OCI-LY3 (cell line): ENCODE measurements at regions not wholly inside any gene's neighbourhood (a gene's known extent, or its start where the extent isn't known, plus 50 kb on each side); places are given as distances from the start of the nearest gene placed in this dataset.
"Not testable (repeated sequence)": the region's sequence is repeated elsewhere in the genome, so short reads cannot be mapped to it uniquely, and the experiment has no call there.

Experiments used
- H2AFZ ChIP-seq: fragments of 200-600, 300-600 bp; shearing (Covaris generic); 2 replicates; pipeline ENCODE4 v1.6.0; 2014; ENCODE audit warnings: antibody characterized with exemption, low read depth, low read length
- H3K27ac ChIP-seq: fragments of 200-600, 300-600 bp; sonication (generic); 2 replicates; pipeline ENCODE4 v1.5.1; 2014; ENCODE audit warnings: mild to moderate bottlenecking, low read length, moderate library complexity, mixed read lengths
- H3K27me3 ChIP-seq: fragments of 200-600, 300-600 bp; sonication (generic); 2 replicates; pipeline ENCODE4 v1.6.1; 2014; ENCODE audit warnings: low read depth, low read length, mixed read lengths
- H3K36me3 ChIP-seq: fragments of 200-600, 300-600 bp; sonication (generic); replicated peaks from 2 replicates; pipeline ENCODE3; 2014; ENCODE audit warnings: low read depth, low read length, mixed read lengths
- H3K4me1 ChIP-seq: fragments of 300-600, 200-600 bp; sonication (generic); 2 replicates; pipeline ENCODE4 v1.6.1; 2014; ENCODE audit warnings: low read length, mixed read lengths
- H3K4me2 ChIP-seq: fragments of 200-600, 300-600 bp; sonication (generic); 2 replicates; pipeline ENCODE4 v1.6.1; 2014; ENCODE audit warnings: low read length, mixed read lengths
- H3K4me3 ChIP-seq: fragments of 300-600, 200-600 bp; sonication (generic); 2 replicates; pipeline ENCODE4 v1.5.1; 2014; ENCODE audit warnings: antibody characterized with exemption, mild to moderate bottlenecking, low read length, moderate library complexity
- H3K79me2 ChIP-seq: fragments of 300-600, 200-600 bp; shearing (Covaris generic); 2 replicates; pipeline ENCODE4 v1.6.1; 2014; ENCODE audit warnings: mild to moderate bottlenecking, low read length, mixed read lengths
- H3K9ac ChIP-seq: fragments of 300-600, 200-600 bp; shearing (Covaris generic); 2 replicates; pipeline ENCODE4 v1.6.0; 2014; ENCODE audit warnings: mild to moderate bottlenecking, low read length, moderate library complexity
- H3K9me3 ChIP-seq: fragments of 200-600, 300-600 bp; shearing (Covaris generic); 2 replicates; pipeline ENCODE4 v1.6.1; 2014; ENCODE audit warnings: low read length, mixed read lengths; ENCODE audit not compliant: insufficient read depth
- H4K20me1 ChIP-seq: fragments of 200-600, 300-600 bp; sonication (generic); 2 replicates; pipeline ENCODE4 v1.6.1; 2016; ENCODE audit warnings: low read length, mixed read lengths; ENCODE audit not compliant: insufficient read depth
- CTCF ChIP-seq: fragments of 200-600, 300-600 bp; sonication (generic); IDR thresholded peaks from 2 replicates; pipeline ENCODE4 v1.5.1; 2014; ENCODE audit warnings: antibody characterized with exemption, low read length, low read depth
- EZH2phosphoT487 ChIP-seq: fragments of 200-600 bp; shearing (Covaris generic); IDR thresholded peaks from 2 replicates; pipeline ENCODE4 v1.6.1; 2018; ENCODE audit warnings: antibody characterized with exemption, mixed run types, low read depth

- H2AFZ ChIP-seq: no peak overlapping the region
- H3K27me3 ChIP-seq: no peaks in the 10 kb centered on the region
- H3K4me3 ChIP-seq: no peak overlapping the region
- no peaks in the 10 kb centered on the region for H4K20me1 ChIP-seq
- no peaks in the 10 kb centered on the region for H3K79me2 ChIP-seq
- no peaks in the 10 kb centered on the region for H3K36me3 ChIP-seq
- no peak overlapping the region for H3K4me2 ChIP-seq
- H3K27ac ChIP-seq: no peak overlapping the region
- TF ChIP-seq CTCF (no peak), EZH2phosphoT487 (no peak)
- no peak overlapping the region for H3K9ac ChIP-seq
- no peaks in the 10 kb centered on the region for H3K4me1 ChIP-seq
- no peaks in the 10 kb centered on the region for H3K9me3 ChIP-seq
These were observed 366.7 kb upstream of the FAT1 start for GRCh38 chr4:187090401-187090800.

- H3K79me2 ChIP-seq, H3K4me2 ChIP-seq, H3K4me1 ChIP-seq, H3K9me3 ChIP-seq, H3K27ac ChIP-seq, H3K9ac ChIP-seq, H3K36me3 ChIP-seq, H3K27me3 ChIP-seq, H3K4me3 ChIP-seq, H2AFZ ChIP-seq, H4K20me1 ChIP-seq: not testable (repeated sequence)
These were observed 367.2 kb upstream of the FAT1 start for GRCh38 chr4:187090832-187091231.

GRCh38 chr4:187094144-187094543 is 370.5 kb upstream of the FAT1 start:
- no peaks in the 10 kb centered on the region for H3K9me3 ChIP-seq
- H4K20me1 ChIP-seq: no peaks in the 10 kb centered on the region
- no peaks in the 10 kb centered on the region for H3K27me3 ChIP-seq
- no peaks in the 10 kb centered on the region for H3K79me2 ChIP-seq
- no peak overlapping the region for H2AFZ ChIP-seq
- no peak overlapping the region for H3K9ac ChIP-seq
- no peak overlapping the region for H3K27ac ChIP-seq
- H3K4me1 ChIP-seq: no peaks in the 10 kb centered on the region
- no peak overlapping the region for H3K4me3 ChIP-seq
- TF ChIP-seq EZH2phosphoT487 (no peak), CTCF (no peak)
- no peak overlapping the region for H3K4me2 ChIP-seq
- H3K36me3 ChIP-seq: no peaks in the 10 kb centered on the region

- no peak overlapping the region for H3K9ac ChIP-seq
- no peak overlapping the region for H3K27ac ChIP-seq
- H3K79me2 ChIP-seq: no peaks in the 10 kb centered on the region
- no peaks in the 10 kb centered on the region for H4K20me1 ChIP-seq
- H2AFZ ChIP-seq: no peak overlapping the region
- peaks cover 3% of the 10 kb centered on the region; the same call in 1 of the 2 replicates for H3K9me3 ChIP-seq
- no peaks in the 10 kb centered on the region for H3K4me1 ChIP-seq
- TF ChIP-seq EZH2phosphoT487 (no peak), CTCF (no peak)
- H3K4me2 ChIP-seq: no peak overlapping the region
- no peaks in the 10 kb centered on the region for H3K27me3 ChIP-seq
- no peak overlapping the region for H3K4me3 ChIP-seq
- H3K36me3 ChIP-seq: no peaks in the 10 kb centered on the region
These were observed 374.8 kb upstream of the FAT1 start for GRCh38 chr4:187098429-187098828.

- Histone ChIP-seq H3K4me1 (no peaks in the 10 kb centered on the region), H3K9ac (no peak overlapping the region), H4K20me1 (no peaks in the 10 kb centered on the region), H3K9me3 (peaks cover 3% of the 10 kb centered on the region; the same call in 1 of the 2 replicates), H3K27ac (no peak overlapping the region), H2AFZ (no peak overlapping the region), H3K27me3 (no peaks in the 10 kb centered on the region), H3K4me2 (no peak overlapping the region), H3K36me3 (no peaks in the 10 kb centered on the region), H3K4me3 (no peak overlapping the region), H3K79me2 (no peaks in the 10 kb centered on the region)
- TF ChIP-seq CTCF (no peak), EZH2phosphoT487 (no peak)
These were observed 379.7 kb upstream of the FAT1 start for GRCh38 chr4:187103351-187103750.
